ENCODE measurements at regions not wholly inside any gene's neighbourhood (a gene's known extent, or its start where the extent isn't known, plus 50 kb on each side); places are given as distances from the start of the nearest gene placed in this dataset.
"Not testable (repeated sequence)": the region's sequence is repeated elsewhere in the genome, so short reads cannot be mapped to it uniquely, and the experiment has no call there.

DNA sequence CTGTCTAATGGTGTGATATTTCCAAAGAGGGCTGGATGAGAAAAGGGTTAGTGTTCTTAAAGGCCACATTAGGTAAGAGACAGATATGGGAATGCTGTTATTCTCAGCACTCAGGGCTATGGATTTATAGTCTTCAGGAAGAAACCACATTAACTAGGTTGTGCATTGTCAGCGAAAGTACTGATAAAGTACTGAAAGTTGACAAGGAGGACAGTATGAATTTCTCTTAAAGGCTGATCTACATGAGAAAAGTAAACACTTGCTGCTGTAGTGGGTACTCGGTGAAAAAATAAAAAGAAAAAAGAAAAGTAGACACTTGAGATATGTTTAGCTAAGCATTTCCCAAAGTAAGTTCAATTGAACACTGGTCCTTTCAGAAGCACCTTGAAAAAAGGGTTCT, 381.0 kb upstream of the RPS23 start:
- no peak for DNase-seq

DNA sequence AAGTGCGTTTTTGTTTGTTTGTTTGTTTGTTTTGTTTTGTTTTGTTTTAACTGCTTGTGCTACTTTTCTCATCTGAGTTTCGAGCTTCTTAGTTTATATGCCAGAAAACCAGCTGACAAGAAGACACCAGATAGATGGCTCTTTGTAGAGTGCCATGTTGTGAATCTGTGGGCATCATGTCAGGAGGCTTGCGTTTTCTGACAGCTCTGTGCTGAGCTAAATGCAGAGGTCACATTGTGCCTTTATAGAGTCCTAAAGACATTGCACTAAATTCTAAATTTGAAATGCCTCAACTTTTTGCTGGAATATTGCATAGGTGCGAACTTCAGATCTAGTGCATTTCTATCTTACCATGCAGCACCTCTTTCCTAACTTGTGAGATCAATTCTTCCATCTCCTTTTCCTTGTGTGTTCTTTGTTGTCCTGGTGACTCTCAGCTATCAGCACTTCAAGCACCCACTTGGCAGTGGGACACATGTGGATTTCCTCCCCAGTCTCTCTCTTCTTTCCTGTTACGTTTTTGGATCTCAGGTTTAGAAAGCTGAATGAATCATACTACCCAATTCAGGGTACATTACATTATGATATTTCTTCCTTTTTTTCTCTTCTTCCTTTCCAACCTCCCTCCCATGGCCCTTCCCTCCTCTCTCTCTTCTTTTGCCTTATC, 379.0 kb upstream of the RPS23 start:
- no peak for DNase-seq

DNA sequence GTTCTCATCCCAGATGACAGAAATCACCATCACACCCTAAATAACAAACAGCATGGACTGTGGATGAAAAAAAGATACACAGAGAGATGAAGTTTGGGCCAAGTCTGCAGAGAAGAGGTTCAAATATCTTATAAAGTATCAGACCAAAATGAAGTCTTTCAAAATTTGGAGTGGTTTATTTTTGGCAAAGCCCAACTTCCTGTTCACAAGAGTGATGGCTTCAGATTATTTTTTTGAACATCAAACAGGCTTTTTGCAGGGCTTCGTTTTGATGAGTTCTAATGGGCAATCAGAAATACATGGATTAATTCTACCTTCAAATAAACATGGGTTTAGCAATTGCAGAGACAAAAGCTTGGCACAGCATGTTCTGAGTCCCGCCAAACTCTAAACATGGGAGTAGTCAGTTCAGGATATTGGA, 378.2 kb upstream of the RPS23 start:
- no peak for DNase-seq

DNA sequence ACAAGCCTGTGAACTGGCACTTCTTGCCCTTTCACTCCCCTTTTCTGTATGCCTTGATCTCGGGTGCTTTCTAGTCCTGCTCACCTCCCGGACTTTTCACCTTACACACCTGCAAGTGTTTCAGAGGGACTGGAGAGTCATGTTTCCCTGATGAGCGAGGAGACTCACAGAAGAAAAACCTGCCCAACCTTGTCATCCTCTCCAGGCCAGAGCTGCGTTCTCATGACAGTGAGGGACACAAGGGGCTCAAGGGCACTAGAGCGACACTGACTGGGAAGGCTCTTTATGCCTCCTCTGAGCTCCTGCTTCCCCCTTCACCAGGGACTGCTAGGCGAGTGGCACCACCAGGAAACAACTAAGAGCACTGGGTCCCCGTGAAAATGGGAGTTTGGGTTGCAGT, 376.9 kb upstream of the RPS23 start:
- DNase-seq = no peak

DNA sequence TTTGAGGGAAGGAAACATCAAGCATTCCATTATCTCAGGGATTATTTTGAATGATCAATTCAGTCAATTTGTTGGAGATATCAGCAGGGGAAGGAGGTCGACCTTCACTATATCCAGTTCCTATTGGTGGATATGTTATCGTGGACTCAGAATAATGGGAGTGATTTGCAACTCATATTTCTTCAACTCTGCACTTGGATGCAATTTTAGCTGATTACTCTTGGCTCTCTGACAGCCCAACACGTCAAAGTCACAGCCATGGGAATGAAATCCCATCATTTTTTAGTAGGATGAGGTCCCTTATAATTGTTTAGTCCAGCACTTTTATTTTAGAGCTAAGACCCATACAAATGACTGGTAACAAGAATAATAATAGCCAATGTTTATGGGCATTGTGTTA, 371.8 kb upstream of the RPS23 start:
- no peak for DNase-seq

DNA sequence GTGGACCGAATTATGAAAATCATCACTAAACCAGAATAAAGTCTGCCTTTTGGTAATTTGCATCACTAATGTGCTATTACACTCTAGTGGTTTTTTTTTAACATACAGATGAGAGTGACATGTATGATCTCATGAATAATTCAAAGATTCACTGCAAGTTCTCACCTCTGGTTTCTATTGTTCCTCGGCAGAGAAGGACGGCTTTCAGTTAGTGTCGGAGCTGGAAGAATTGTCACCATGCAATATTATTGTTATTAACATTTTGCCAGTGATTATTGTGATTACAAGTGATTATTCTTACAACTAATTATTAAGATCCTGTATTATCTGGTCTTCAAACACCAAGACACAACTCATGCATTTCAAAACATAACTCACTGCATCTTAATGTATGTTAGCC, 366.6 kb upstream of the RPS23 start:
- no peak for DNase-seq

DNA sequence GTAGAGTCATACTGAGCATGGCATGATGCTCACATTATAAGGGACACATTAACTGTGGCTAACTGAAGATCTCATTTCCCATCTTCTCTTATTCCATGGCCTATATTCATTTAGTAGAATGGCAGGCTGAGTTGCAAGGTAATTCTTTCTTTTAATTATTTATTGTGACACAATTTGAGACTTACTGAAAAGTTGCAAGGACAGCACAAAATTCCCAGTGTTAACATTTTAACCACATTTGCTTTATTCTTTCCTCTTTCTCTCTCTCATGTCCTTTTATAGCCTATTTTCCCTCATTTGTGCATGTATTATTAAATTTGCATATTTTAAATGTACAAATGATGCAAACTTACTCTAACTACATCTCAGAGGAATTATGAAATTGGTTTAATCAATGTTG, 366.1 kb upstream of the RPS23 start:
- no peak for DNase-seq

DNA sequence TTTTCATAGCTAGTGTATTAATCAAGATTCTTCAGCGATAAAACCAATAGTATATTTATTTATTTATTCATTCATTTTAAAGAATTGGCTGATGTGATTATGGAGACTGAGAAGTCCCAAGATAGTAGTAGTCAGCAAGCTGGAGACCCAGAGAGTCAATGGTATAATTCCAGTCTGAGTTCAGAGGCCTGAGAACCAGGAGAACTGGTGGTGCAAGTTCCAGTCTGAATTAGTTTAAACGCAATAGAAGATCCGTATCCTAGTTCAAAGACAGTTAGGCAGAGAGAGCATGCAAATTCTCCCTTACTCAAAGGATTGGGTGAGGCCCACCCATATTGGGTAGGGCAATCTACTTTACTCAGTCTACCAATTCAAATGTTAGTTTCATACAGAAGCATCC, 364.2 kb upstream of the RPS23 start:
- DNase-seq = no peak

DNA sequence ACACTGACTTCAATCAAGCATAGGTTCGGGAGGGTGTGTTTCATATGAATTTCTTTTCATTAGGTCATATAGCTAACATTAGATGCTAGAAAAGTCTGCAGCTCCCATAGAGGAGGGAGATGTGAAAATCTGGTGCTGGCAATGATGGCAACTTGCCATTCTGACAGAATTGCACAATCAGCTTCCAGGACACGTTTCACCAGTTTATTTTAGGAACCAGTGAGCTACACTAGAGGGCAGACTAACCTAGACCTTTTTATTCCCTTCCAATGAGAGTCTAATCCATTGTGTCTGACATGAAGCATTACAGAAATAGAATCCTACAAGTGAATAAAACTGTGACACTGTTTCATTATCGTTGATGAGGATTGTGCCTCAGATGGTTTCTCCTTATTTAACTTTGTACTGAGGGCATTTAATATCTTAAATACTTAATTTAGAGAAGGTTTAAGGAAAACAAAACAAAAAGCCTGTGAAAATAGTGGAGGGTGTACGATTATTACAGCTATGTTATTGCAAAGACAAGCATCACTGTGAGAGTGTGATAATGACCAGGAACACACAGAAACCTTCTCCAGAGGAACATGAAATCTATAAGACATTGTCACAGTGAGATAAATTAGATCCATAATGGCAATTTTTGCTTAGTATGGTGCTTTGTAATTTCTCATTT, 363.3 kb upstream of the RPS23 start:
- peak in 52 of 58 donors; percentile 2 to 91 (median 38) for DNase-seq

DNA sequence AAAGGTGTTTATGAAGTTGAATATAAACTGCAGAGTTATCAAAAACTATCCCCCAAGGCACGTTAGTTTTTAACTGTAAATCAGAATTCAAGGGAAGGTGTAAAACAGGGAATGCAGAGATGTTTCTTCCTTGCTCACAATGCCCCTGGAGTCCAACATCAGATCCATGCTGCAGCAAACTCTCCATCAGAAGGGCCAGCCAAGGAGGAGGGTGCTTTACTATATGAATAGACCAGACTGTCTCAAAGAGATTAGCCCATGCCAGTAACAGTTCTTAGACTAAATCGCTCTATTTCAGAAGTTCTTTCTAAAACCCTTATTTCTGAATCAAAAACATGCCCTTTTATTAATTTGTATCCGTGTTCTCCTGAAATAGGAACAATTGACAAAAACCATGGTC, 362.8 kb upstream of the RPS23 start:
- DNase-seq = peak in 7 of 58 donors; percentile 1 to 20 (median 1)

DNA sequence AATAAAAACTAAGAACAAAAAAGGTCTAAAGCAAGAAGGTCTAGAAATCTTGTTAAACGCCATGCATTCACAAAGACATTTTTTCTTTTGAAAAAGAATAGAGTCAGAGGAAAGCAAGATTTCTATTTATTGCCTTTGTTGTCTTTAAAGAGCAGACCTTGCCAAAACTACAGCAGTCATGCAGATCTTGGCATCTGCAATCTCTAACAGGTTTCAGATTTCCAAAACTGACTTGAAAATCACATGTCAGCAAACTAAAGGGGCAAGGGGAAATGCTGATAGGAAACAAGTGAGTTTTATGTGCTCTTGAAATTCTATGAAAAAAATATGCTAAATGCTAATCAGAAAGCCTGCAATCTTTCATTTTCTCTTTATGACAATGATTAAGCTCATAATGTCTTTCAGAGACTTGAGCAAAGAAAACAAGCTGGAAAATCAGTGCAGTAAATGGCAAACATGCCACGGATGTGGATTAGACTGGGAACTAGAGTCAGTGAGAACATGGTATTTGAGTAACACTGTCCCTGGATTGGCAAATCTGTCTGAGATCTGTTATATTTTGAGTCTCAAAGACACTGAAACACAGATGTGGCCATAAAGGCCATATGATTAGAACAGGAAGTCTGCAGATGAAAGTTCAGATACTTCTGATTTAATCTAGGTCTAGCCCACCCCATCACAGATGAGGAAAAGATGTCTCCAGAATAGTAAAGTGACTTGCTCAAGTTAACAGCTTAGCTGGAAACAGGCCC, 361.4 kb upstream of the RPS23 start:
- DNase-seq = peak in 1 of 58 donors; percentile 6

DNA sequence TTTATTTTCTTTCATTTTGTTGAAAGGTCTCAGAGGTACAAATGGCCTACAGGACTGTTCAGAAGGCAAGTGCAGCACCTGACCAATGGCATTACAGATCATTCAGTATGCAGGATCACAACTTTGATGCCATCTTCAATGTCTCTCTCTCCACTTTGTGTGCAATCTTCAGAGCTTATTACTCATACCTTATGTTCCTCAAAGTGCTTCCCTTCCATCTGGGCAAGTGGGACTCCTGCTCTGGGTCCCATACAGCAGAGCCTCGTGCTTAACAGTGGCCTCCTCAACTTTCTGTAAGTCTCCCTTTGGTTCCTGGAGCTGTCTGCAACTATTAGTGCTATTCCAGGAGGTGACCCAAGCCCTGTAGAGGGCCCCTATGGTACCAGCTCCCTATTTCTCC, 358.4 kb upstream of the RPS23 start:
- no peak for DNase-seq

DNA sequence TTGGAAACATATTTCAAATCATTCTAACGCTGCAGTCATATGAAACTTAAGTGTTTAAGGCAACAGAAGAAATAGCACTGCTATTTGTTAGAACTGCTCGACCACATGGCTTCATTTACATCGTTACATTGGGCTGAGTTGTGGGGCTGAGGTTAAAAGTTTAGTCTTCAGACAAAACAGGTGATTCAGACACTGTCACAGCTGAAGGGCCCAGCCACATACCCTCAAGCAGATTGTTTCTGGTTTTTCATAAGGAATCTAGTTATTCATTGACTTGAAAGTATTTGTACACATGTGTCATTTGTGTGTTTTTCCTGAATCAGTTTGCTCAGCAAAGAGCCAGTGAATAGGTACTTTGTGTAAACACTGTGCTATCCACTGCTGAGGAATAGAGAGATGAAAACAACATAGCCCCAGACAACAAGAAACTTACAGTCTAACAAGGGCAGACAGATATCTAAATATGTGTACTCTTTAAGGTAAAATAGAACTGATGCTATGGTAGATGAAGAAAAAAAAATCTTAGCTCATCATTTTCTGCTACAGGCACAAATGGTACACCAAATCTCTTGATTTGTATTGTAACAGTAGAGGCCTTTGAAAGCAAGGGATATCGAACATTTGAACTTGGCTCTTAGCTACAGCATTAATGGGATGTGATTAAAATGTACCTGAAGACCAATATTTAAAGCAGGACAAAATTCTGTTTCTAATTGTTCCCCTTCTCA, 357.6 kb upstream of the RPS23 start:
- DNase-seq = no peak

DNA sequence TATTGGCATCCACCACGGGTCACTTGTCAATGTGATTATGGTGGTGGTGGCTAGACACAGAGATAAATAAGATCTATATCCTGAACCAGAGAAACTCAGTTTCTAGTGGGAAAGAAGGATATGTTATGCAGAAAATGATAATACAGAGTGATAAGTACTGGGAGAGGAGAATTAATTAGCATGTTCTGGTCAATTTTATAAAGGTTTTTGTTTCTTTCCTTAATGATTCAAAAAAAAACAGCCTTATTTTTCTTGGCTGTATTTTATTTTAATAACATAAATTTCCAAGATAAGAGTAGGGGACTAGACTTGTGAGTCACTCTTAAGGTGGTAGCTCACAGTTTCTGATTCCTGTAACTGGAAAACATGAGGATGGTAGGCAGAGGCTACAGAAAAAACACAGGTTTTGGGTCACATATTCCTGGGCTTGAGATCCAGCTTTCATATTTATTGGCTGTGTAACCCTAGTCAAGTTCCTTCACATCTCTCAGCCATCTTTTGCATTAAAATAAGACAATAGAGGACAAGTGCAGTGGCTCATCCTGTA, 350.3 kb upstream of the RPS23 start:
- DNase-seq = no peak

DNA sequence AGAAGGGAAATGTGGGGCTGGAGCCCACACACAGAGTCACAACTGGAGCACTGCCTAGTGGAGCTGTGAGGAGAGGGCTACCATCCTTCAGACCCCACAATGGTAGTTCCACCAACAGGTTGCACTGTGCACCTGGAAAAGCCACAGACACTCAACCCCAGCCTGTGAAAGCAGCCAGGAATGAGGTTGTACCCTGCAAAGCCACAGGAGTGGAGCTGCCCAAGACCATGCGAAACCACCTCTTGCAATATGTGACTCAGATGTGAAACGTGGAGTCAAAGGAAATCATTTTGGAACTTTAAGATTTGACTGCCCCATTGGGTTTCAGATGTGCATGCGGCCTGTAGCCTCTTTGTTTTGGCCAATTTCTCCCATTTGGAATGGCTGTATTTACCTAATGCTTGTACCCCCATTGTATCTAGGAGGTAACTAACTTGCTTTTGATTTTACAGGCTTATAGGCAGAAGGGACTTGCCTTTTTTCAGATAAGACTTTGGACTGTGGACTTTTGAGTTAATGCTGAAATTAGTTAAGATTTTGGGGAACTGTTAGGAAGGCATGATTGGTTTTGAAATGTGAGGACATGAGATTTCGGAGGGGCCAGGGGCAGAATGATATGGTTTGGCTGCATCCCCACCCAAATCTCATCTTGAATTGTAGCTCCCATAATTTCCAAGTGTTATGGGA, 348.9 kb upstream of the RPS23 start:
- not testable (repeated sequence) for DNase-seq

DNA sequence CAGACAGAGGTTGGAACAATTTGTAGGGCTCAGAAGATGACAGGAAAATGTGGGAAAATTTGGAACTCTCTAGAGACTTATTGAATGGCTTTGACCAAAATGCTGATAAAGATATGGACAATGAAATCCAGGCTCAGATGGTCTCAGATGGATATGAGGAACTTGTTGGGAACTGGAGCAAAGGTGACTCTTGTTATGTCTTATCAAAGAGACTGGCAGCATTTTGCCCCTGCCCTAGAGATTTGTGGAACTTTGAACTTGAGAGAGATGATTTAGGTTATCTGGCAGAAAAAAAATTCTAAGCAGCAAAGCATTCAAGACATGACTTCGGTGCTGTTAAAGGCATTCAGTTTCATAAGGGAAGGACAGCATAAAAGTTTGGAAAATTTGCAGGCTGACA, 347.9 kb upstream of the RPS23 start:
- DNase-seq = not testable (repeated sequence)

DNA sequence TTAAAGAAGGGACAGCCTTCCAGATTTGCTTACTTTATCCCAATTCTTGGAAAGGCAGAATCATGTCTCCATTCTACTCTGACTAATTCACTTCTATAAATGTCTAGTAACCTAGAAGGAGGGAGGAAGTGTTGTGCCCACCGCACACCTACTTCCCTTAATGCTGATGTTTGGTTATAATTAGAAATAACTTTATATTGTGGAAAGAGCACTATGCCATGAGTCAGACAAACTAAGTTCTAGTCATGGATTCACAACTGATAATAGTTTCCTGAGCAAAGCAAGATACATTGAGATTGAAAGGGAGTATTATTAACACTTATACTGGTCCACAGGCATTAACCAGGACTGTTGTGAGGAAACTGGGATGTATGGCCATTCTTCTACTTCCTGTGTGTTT, 345.9 kb upstream of the RPS23 start:
- DNase-seq = no peak

DNA sequence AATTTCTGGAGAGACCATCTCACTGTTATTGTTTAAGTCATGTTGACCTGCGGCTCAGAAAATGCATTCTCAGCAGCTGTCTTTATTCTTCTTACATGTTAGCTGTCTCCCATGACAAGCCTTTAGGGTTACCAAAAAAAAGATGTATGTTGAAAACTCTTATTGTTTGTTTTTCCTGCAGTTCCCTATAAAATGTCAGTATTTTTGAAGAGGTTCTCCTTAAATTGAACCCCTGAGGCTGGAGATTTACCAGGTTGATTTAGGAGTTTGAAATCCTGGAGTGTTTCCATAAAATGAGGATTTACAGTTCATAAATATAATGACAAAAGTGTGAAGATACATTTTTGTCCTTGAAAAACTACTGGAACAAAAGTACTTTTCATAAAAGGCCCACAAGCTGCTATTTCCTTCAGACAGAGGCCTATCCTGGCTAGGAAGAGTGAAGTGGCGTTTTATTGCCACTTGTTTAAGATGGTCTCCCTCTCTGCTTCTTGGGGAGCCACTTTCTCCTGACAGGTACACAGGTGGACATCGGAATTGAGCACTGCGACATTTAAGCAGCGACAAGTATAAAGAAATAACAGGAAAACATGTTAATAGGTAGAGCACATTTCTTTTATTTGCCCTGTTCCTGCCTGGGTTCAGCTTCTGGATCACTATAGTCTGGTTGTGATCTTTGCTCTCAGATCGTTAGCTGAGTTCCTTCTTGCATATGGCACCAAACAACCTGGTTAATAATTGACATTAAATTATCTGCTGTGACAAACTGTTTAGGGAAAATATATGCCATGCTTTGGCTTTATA, 344.8 kb upstream of the RPS23 start:
- DNase-seq = no peak

DNA sequence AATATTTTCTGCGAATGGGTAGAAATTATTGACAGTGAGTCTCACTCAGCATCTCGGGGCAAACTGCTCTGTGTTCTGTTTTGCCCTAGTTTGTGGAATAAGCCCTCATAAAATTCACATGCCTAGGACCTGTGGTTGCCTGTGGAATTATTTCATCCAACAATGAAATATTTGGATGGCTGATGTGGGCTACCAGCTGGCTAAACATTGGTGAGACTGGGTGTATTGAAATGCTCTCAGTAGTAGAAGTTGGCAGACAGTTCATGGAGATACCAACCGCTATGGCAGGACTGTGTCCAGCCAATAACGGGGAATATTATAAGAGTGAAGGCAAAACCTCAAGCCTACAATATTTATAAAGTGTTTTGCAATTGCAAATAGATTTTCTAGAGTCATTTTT, 344.1 kb upstream of the RPS23 start:
- no peak for DNase-seq

DNA sequence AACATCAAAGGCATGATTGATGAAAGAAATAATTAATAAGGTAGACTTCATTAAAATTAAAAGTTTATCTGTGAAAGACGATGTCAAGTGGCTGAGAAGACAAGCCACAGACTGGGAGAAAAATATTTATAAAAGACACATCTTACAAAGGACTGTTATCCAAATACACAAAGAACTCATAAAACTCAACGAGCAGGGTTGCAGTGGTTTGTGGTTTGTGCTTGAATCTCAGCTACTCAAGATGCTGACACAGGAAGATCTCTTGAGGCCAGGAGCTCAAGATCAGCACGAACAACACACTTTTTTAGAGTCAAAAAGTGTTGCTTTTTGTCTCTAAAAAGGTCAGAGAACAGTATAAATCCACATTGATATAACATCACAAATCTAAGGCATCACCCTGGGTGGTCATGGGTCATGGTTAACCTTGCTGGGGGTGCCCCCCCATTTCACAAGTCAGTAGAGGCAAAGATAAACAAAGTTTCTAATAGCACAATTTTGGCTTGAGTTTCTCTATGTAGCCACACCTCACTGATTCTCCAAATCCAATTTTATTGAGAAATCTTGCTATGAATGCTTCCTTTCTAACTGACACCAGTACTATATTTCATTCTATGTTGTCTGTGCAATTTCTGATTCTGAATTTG, 342.9 kb upstream of the RPS23 start:
- no peak for DNase-seq
